Inflammatory macrophage treated with lipopolysaccharide for 1 hour (primary cell): ENCODE measurements at regions not wholly inside any gene's neighbourhood (a gene's known extent, or its start where the extent isn't known, plus 50 kb on each side); places are given as distances from the start of the nearest gene placed in this dataset.
"Not testable (repeated sequence)": the region's sequence is repeated elsewhere in the genome, so short reads cannot be mapped to it uniquely, and the experiment has no call there.

Experiments
- DNase-seq, 2 donors: peaks; one replicate each; pipeline ENCODE4 v3.0.0-alpha.2; 2020 to 2022

DNA sequence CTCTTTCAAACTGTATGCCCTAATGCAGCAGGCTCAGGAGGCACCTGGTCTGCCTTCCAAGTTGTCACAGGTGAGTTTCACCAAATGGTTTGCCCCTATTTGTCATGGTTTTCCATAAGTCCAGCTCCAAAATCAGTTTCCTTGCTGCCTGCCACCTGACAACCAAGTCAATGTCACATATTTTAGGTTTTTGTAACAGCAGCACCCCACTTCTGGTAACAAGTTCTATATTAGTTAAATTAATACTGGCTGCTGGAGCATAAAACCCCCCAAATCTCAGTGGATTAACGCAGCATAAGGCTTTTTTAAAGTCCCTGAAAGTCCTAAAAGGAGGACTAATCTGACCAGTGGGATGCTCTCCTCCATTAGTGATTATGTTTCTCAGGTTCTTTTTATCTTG lies 200.7 kb downstream of the RRAGC start:
- no peak for DNase-seq

DNA sequence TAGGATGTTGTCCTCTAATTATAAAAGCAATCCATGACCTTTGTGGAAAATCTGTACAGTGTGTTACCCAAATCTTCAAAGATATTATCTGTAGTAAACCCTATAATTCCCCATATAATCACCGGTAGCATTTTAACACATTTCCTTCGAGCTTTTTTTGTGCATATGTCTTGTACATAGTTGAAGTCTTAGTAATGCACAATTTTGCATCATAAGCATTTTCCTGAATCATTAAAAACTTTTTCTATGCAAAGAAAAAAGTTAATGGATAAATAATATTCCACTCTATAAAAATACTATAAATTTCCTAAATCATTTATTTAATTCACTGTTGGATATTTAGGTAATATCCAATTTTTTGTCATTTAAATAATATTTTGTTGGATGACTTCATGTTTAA lies 201.7 kb downstream of the RRAGC start:
- DNase-seq, result no peak

- no peak for DNase-seq
These were observed 202.2 kb downstream of the RRAGC start for GRCh38 chr1:38657207-38657840.

- DNase-seq, result no peak
These were observed 202.8 kb downstream of the RRAGC start for GRCh38 chr1:38656726-38657125.

DNA sequence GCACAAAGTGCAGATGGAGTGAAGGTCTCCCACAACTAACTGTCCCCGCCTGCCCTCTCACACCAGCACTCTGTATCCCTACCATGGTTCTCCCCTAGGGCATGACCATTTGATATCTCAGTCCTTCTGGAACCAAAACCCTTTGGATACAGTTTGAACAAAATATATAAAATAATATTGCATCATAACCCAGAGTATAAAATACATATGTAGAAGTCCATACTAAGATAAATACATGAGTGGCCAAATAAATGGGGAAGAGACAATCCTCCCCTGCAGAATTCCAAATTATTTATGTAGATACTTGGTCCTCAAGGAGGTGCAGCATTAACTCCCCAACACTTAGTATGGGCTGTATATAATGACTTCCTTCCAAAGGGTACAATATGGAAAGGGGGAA lies 207.4 kb downstream of the RRAGC start:
- no peak for DNase-seq

GRCh38 chr1:38651669-38652068 lies 207.9 kb downstream of the RRAGC start:
- no peak for DNase-seq

DNA sequence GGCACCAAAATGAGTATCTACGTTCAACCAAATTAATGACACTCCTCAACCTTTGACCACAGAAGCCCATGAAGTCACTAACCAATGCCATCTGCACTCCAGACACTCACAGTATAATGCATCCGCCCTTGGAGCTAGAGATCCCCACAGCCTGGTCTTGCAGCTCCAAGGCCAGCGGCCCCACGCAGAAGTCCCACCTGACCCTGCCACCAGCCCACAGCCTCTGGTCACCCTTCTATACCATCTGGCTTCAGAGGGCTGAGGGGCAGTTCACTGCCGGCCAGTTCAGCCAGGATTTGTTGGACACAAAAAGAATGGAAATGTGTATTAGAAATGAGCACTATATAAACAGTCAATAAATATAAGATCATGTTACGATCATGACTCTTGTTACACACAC lies 211.2 kb downstream of the RRAGC start:
- DNase-seq, result no peak

- DNase-seq, result not testable (repeated sequence)
These were observed 212.2 kb downstream of the RRAGC start for GRCh38 chr1:38647341-38647740.

DNA sequence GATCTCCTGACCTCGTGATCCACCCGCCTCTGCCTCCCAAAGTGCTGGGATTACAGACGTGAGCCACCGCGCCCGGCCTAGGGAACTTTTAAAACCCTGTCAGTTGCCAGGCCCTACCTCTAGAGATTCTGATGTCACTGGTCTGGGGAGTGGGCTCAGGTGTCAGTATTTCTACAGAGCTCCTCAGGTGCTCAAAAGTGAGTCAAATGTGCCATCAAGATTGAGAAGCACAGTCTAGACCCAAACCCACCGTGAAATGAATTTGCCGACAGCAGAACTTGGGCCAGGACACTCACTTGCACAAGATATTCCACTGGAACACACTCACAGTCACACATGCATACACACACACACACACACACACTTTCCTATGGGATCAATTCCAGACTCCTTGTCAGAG lies 215.5 kb downstream of the RRAGC start:
- DNase-seq, result no peak

DNA sequence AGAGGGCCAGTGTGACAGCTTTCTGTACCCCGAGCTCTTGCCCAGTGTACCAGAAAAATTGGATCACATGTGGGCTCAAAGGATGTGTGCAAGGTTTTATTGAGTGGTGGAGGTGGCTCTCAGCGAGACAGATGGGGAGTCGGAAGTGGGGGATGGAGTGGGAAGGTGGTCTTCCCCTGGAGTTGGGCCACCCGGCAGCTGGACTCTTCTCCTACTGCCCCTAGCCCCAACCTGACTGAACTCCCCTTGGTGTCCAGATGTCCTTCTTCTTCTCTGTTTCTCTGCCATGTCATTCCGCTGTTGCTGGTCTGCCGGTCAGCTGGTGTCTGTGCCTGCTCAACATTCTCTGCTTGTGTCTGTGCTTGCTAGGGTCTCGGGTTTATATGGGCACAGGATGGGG lies 217.9 kb downstream of the RRAGC start:
- no peak for DNase-seq

- no peak for DNase-seq
These were observed 219.2 kb downstream of the RRAGC start for GRCh38 chr1:38640371-38640770.

DNA sequence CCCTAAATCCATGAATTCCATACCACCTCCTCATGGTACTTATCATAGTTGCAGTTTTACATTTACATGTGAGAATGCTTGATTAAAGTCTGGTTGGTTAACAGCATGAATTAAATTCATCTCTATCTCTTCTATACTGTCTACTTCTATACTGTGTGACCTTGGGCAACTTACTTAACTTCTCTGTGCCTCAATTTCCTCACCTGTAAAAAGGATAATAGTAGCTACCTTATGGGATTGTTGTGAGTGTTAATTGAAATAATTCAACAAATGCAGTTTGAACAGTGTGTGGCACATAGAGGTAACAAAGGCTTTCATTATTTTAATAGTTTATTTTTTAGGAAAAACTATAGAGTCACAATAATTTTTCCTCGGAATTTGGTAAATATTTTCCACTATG lies 231.3 kb downstream of the RRAGC start:
- DNase-seq, result no peak

DNA sequence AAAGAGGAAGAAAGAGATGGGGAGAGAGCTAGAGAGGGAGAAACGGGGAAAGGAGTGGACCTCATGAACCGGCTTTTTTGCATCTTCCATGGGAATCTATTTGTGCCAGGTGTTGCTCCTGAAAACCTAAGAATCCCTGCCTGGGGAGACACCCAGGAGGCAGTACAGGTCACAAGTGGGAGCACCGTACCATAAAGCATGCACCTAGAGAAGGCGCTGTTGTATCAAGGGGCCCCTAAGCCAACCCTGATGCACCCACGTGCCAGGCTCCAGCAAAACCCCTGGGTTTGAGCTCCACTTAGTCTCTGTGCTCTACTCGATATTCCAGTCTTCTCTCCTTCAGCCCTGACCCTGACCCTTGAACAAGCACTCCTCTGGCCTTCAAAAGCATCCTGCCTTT lies 233.6 kb downstream of the RRAGC start:
- DNase-seq, result no peak

GRCh38 chr1:38624336-38625039 lies 235.1 kb downstream of the RRAGC start:
- DNase-seq, result no peak

DNA sequence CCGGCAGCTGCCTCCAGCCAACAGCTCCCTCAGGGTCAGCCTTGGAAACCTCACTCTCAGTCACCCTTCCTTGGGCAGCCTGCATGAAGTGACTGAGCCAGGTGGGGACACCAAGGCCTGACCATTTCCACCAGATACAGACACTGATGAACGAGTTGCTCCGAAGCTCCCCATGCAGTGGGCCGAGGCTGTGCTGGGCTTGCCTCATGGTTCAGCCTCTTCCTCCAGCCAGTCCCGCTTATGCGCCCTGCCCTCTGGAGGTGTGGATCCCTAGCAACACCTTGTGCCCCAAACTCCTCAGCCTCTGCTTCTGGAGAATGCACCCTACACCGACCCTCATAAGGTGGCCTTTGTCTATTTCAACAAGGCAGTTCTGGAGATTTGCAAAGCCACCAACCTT lies 236.0 kb downstream of the RRAGC start:
- DNase-seq, result no peak

GRCh38 chr1:38622197-38622596 lies 237.4 kb downstream of the RRAGC start:
- DNase-seq, result no peak

- DNase-seq, result no peak
These were observed 242.7 kb downstream of the RRAGC start for GRCh38 chr1:38616846-38617245.

DNA sequence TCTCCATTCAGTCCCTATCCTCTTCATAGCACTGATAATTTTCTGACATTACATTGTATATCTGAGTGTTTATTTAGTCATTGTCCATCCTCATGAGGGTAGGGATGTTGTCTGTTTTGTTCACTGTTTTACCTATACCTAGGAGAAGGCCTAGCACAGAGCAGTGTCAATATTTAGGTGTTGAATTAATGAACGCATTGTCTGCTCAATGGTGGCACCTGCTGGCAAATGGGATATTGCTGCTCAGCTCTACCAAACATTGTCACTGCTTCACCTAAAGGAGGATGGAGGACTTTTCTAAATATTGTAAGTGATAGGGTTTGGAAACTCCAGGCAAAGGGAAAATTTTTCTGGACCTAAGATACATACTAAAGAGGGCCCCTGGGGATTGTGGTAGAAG lies 243.9 kb downstream of the RRAGC start:
- DNase-seq, result no peak

GRCh38 chr1:38614861-38615260 lies 244.7 kb downstream of the RRAGC start:
- no peak for DNase-seq

DNA sequence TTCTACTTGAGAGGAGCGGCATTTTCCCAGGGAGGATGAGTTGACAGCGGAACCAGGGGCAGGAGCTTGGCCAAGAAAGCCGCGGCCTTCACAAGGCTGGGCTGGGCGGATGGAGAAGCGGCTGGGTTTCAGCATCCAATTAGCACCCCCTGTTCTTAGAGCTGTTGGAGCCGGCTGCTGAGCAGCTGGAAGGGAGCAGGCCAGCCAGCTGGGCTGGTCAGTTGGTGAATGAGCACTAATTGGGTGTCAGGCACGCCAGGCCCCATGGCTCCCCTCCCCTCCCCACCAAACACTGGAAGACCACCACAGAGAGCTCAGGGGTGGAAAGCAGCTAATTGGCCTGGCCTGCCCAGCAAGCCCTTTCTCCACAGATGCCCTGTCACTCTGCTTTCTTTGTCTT lies 245.6 kb downstream of the RRAGC start:
- DNase-seq, result no peak

GRCh38 chr1:38612951-38613350 lies 246.6 kb downstream of the RRAGC start:
- DNase-seq, result no peak

GRCh38 chr1:38611664-38612211 lies 247.8 kb downstream of the RRAGC start:
- no peak for DNase-seq

DNA sequence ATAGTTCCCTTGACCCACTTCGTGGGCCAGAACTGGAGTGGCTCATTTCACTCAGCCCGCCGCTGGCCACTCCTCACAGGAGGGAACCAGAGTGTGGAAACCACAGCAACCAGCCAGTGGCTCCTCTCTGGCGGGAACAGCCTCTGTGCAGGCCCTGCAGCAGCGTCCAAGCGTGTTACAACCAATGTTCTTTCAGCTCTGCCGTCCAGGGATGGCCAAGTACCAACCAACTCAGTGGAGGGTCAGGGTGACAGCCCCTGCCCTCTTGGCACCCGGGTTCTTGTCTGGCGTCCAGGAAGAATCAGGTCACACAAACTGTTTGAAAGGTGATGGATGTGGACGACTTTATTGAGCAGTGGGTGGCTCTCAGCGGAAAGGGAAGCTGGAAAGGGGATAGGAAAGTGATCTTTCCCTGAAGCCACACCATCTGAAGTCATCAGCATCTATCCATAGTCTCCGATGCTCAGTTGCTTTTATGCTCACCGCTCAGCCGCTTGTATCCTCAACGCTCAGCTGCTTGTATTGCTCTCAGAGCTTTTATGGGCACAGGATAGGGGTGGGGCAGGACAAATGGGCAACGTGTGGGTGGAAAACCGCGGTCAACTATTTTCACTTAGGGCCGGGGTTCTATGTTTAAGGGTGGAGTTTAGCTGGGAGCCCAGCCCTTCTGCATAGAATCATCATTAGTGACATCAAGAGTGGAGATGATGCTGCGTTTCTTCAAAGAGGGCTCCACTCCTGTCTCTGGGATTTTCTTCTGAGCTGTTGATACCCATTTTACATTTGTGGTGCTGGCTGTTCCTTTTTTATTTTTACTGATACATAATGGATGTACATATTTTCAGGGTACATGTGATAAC lies 250.2 kb downstream of the RRAGC start:
- no peak for DNase-seq
